ENCODE measurements at regions not wholly inside any gene's neighbourhood (a gene's known extent, or its start where the extent isn't known, plus 50 kb on each side); places are given as distances from the start of the nearest gene placed in this dataset.

DNA sequence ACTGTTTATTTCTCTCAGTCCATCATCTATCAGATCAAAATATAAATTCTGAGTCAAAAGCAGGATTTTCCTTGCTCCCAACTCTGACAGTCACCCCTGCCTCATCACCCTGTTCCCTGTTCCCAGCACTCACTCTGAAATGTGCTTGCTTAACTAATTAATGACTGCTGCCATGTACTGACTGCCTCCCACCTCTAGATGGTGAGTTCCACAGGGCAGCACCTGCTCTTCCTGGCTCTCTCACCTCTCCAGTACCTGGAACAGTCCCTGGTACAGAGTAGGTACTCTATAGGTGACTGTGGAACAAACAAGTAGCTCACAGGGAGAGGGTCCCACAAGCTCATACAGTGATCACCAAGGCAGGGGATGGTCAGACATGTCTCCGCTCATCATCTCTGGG, 114.3 kb upstream of the C16orf82 start:
- TF ChIP-seq EZH2phosphoT487 (IDR thresholded peaks at IDR 0.05; ENCODE audit: borderline replicate concordance, low read length) = no peak
- TF ChIP-seq, protein P1, sequence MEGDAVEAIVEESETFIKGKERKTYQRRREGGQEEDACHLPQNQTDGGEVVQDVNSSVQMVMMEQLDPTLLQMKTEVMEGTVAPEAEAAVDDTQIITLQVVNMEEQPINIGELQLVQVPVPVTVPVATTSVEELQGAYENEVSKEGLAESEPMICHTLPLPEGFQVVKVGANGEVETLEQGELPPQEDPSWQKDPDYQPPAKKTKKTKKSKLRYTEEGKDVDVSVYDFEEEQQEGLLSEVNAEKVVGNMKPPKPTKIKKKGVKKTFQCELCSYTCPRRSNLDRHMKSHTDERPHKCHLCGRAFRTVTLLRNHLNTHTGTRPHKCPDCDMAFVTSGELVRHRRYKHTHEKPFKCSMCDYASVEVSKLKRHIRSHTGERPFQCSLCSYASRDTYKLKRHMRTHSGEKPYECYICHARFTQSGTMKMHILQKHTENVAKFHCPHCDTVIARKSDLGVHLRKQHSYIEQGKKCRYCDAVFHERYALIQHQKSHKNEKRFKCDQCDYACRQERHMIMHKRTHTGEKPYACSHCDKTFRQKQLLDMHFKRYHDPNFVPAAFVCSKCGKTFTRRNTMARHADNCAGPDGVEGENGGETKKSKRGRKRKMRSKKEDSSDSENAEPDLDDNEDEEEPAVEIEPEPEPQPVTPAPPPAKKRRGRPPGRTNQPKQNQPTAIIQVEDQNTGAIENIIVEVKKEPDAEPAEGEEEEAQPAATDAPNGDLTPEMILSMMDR (IDR thresholded peaks at IDR 0.05; ENCODE audit: low read depth, low read length, poor library complexity, severe bottlenecking) = no peak
